ENCODE measurements at regions not wholly inside any gene's neighbourhood (a gene's known extent, or its start where the extent isn't known, plus 50 kb on each side); places are given as distances from the start of the nearest gene placed in this dataset.
A peak's percentile ranks its signal among the peaks of the same experiment; 100 is the strongest.

GRCh38 chr11:128188346-128189004 lies 398.9 kb downstream of the ETS1 start:
- H3K79me2 ChIP-seq (replicated peaks; ENCODE audit: insufficient read depth): no peaks in the 10 kb centered on the region
- H2AFZ ChIP-seq: no peak overlapping the region
- no peak overlapping the region for H3K4me3 ChIP-seq
- no peak for TF ChIP-seq ZNF462 (CRISPR knock-in tag; IDR thresholded peaks at IDR 0.05)
- no peaks in the 10 kb centered on the region for H3K27me3 ChIP-seq (ENCODE audit: insufficient read depth)
- ATAC-seq (no peak), DNase-seq (ENCODE audit: low spot score) (peak; percentile 24)
- Mint-ChIP-seq H3K27ac (no peak overlapping the region), H3K36me3 (ENCODE audit: low read depth) (0 out of 3 replicates have a peak, but pooled peaks cover 3% of the 10 kb centered on the region), H3K4me3 (no peak overlapping the region), H3K9me3 (peaks cover 30% of the 10 kb centered on the region), H3K4me1 (no peaks in the 10 kb centered on the region; the same call in 2 of the 3 replicates), H3K27me3 (ENCODE audit: insufficient read depth, low read depth, poor library complexity) (no peaks in the 10 kb centered on the region)
- no peaks in the 10 kb centered on the region for H3F3A ChIP-seq (replicated peaks; ENCODE audit: low read depth)
- no peaks in the 10 kb centered on the region for H3K36me3 ChIP-seq (ENCODE audit: insufficient read depth)
- H3K9me2 ChIP-seq (ENCODE audit: insufficient read depth): no peaks in the 10 kb centered on the region
- no peak overlapping the region for H3K27ac ChIP-seq (ENCODE audit: low read depth)
- H4K20me1 ChIP-seq (replicated peaks; ENCODE audit: insufficient read depth): no peaks in the 10 kb centered on the region
- H3K4me2 ChIP-seq: no peak overlapping the region
- no peaks in the 10 kb centered on the region for H3K4me1 ChIP-seq (ENCODE audit: insufficient read depth)

GRCh38 chr11:128187835-128188234 lies 399.5 kb downstream of the ETS1 start:
- no peaks in the 10 kb centered on the region for H3K27me3 ChIP-seq (ENCODE audit: insufficient read depth)
- no peak overlapping the region for H3K4me3 ChIP-seq
- no peaks in the 10 kb centered on the region for H3K27me3 Mint-ChIP-seq (ENCODE audit: insufficient read depth, low read depth, poor library complexity)
- DNase-seq (ENCODE audit: low spot score) (no peak), ATAC-seq (no peak)
- H3K36me3 ChIP-seq (ENCODE audit: insufficient read depth): no peaks in the 10 kb centered on the region
- H3K4me2 ChIP-seq: no peak overlapping the region
- no peaks in the 10 kb centered on the region for H3K9me2 ChIP-seq (ENCODE audit: insufficient read depth)
- H3K36me3 Mint-ChIP-seq (ENCODE audit: low read depth): 0 out of 3 replicates have a peak, but pooled peaks cover 3% of the 10 kb centered on the region
- H3K27ac Mint-ChIP-seq: no peak overlapping the region
- peaks cover 30% of the 10 kb centered on the region for H3K9me3 Mint-ChIP-seq
- no peaks in the 10 kb centered on the region for H3F3A ChIP-seq (replicated peaks; ENCODE audit: low read depth)
- no peaks in the 10 kb centered on the region for H3K4me1 ChIP-seq (ENCODE audit: insufficient read depth)
- no peaks in the 10 kb centered on the region; the same call in 2 of the 3 replicates for H3K4me1 Mint-ChIP-seq
- no peak overlapping the region for H3K27ac ChIP-seq (ENCODE audit: low read depth)
- H4K20me1 ChIP-seq (replicated peaks; ENCODE audit: insufficient read depth): no peaks in the 10 kb centered on the region
- H2AFZ ChIP-seq: no peak overlapping the region
- H3K4me3 Mint-ChIP-seq: no peak overlapping the region
- no peaks in the 10 kb centered on the region for H3K79me2 ChIP-seq (replicated peaks; ENCODE audit: insufficient read depth)
- TF ChIP-seq ZNF331 (CRISPR knock-in tag; IDR thresholded peaks at IDR 0.05; ENCODE audit: low read depth) (no peak), ETS1 (IDR thresholded peaks at IDR 0.05) (no peak), EZH2 (IDR thresholded peaks at IDR 0.05; ENCODE audit: low read depth, unreplicated experiment) (no peak), CREB1 (CRISPR knock-in tag; IDR thresholded peaks at IDR 0.05; ENCODE audit: low read depth) (no peak), REST (IDR thresholded peaks at IDR 0.05; ENCODE audit: unreplicated experiment) (no peak), POLR2AphosphoS5 (IDR thresholded peaks at IDR 0.05; ENCODE audit: low read depth) (no peak), STAT1 (IDR thresholded peaks at IDR 0.05; ENCODE audit: unreplicated experiment) (no peak), NANOG (IDR thresholded peaks at IDR 0.05; ENCODE audit: borderline replicate concordance) (no peak)

Measured in GM23338 (cell line).